Astrocyte (in vitro differentiated cells and primary cell): ENCODE measurements at regions not wholly inside any gene's neighbourhood (a gene's known extent, or its start where the extent isn't known, plus 50 kb on each side); places are given as distances from the start of the nearest gene placed in this dataset.

Source experiments
- DNase-seq: peaks from one replicate; pipeline ENCODE4 v3.0.0-alpha.2; 2010; ENCODE audit warnings: low read depth
- FAIRE-seq: peaks from 2 replicates; lab custom pipeline; 2011; peaks lifted over from hg19 to GRCh38; lab: Jason Lieb, UNC
- H2AFZ ChIP-seq: 2 replicates; pipeline ENCODE4 v1.6.0; 2012; ENCODE audit warnings: low read depth, low read length, inconsistent platforms
- H3K27ac ChIP-seq: 2 replicates; pipeline ENCODE4 v1.5.1; 2011; ENCODE audit warnings: low read depth, low read length, inconsistent platforms
- H3K27me3 ChIP-seq: 2 replicates; pipeline ENCODE4 v1.6.0; 2011; ENCODE audit warnings: low read length, inconsistent platforms; ENCODE audit not compliant: insufficient read depth
- H3K36me3 ChIP-seq: 2 replicates; pipeline ENCODE4 v1.5.1; 2011; ENCODE audit warnings: low read length, inconsistent platforms; ENCODE audit not compliant: insufficient read depth
- H3K4me1 ChIP-seq: 2 replicates; pipeline ENCODE4 v1.5.1; 2011; ENCODE audit warnings: low read length, inconsistent platforms; ENCODE audit not compliant: insufficient read depth
- H3K4me2 ChIP-seq: 2 replicates; pipeline ENCODE4 v1.6.0; 2012; ENCODE audit warnings: low read length, inconsistent platforms
- H3K4me3 ChIP-seq: 2 replicates; pipeline ENCODE4 v1.5.1; 2011; ENCODE audit warnings: low read depth, mild to moderate bottlenecking, low read length, inconsistent platforms; ENCODE audit not compliant: insufficient read depth
- H3K79me2 ChIP-seq: 2 replicates; pipeline ENCODE4 v1.6.0; 2012; ENCODE audit warnings: mild to moderate bottlenecking, low read length, inconsistent platforms; ENCODE audit not compliant: insufficient read depth
- H3K9ac ChIP-seq: 2 replicates; pipeline ENCODE4 v1.6.0; 2012; ENCODE audit warnings: mild to moderate bottlenecking, low read length, inconsistent platforms
- H3K9me3 ChIP-seq: 2 replicates; pipeline ENCODE4 v1.5.1; 2012; ENCODE audit warnings: low read depth, mild to moderate bottlenecking, low read length, inconsistent platforms; ENCODE audit not compliant: insufficient read depth
- H4K20me1 ChIP-seq: 2 replicates; pipeline ENCODE4 v1.6.0; 2012; ENCODE audit warnings: low read length, inconsistent platforms; ENCODE audit not compliant: insufficient read depth
- H3K27ac Mint-ChIP-seq: one replicate; pipeline ENCODE4 v1.8.0; 2021; ENCODE audit warnings: mild to moderate bottlenecking, mixed read lengths; ENCODE audit not compliant: unreplicated experiment
- H3K27me3 Mint-ChIP-seq: one replicate; pipeline ENCODE4 v1.8.0; 2021; ENCODE audit warnings: low read depth, mixed read lengths; ENCODE audit not compliant: unreplicated experiment
- H3K36me3 Mint-ChIP-seq: one replicate; pipeline ENCODE4 v1.8.0; 2021; ENCODE audit warnings: low read depth, mixed read lengths; ENCODE audit not compliant: unreplicated experiment
- H3K4me1 Mint-ChIP-seq: one replicate; pipeline ENCODE4 v1.8.0; 2021; ENCODE audit warnings: low read depth, mixed read lengths; ENCODE audit not compliant: unreplicated experiment
- H3K4me3 Mint-ChIP-seq: one replicate; pipeline ENCODE4 v1.8.0; 2021; ENCODE audit warnings: mild to moderate bottlenecking, moderate library complexity, mixed read lengths; ENCODE audit not compliant: unreplicated experiment
- H3K9me3 Mint-ChIP-seq: one replicate; pipeline ENCODE4 v1.8.0; 2021; ENCODE audit warnings: mild to moderate bottlenecking, mixed read lengths; ENCODE audit not compliant: unreplicated experiment
- EZH2 ChIP-seq: IDR thresholded peaks from 2 replicates; pipeline ENCODE4 v1.6.1; 2012; ENCODE audit warnings: mild to moderate bottlenecking, low read length, inconsistent platforms; ENCODE audit not compliant: insufficient read depth
- TF ChIP-seq, protein P1 (sequence below): IDR thresholded peaks from 2 replicates; pipeline ENCODE4 v1.5.1; 2011; ENCODE audit warnings: low read depth, mild to moderate bottlenecking, inconsistent platforms, low read length, moderate library complexity; ENCODE audit not compliant: insufficient read depth

DNA sequence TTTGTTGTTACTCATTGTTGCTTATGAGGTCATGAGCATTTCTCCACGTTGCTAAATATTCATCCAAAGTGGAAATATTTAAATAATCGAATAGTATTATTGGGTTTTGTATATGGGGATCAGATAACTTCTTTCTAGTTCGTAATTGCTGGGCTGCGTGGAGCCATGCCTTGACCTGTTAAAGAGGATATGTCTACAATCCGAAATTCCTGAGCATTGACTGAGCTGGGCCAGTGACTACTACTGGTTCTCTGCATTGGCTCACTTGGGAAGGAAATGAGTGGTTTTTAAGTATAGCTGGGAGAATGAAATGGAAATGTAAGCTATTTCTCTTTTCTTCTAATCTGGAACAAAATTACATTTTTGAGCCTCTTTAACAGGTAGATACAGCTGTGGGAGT is 163.2 kb downstream of the RPL10L start:
- no peaks in the 10 kb centered on the region for H4K20me1 ChIP-seq
- no peaks in the 10 kb centered on the region for H3K79me2 ChIP-seq
- H3K4me1 ChIP-seq, result no peaks in the 10 kb centered on the region
- DNase-seq (no peak), FAIRE-seq (no peak)
- H3K36me3 ChIP-seq, result no peaks in the 10 kb centered on the region
- TF ChIP-seq, protein P1, sequence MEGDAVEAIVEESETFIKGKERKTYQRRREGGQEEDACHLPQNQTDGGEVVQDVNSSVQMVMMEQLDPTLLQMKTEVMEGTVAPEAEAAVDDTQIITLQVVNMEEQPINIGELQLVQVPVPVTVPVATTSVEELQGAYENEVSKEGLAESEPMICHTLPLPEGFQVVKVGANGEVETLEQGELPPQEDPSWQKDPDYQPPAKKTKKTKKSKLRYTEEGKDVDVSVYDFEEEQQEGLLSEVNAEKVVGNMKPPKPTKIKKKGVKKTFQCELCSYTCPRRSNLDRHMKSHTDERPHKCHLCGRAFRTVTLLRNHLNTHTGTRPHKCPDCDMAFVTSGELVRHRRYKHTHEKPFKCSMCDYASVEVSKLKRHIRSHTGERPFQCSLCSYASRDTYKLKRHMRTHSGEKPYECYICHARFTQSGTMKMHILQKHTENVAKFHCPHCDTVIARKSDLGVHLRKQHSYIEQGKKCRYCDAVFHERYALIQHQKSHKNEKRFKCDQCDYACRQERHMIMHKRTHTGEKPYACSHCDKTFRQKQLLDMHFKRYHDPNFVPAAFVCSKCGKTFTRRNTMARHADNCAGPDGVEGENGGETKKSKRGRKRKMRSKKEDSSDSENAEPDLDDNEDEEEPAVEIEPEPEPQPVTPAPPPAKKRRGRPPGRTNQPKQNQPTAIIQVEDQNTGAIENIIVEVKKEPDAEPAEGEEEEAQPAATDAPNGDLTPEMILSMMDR, result no peak
- no peak for TF ChIP-seq EZH2
- H3K4me3 ChIP-seq, result no peak overlapping the region
- Mint-ChIP-seq H3K9me3 (no peaks in the 10 kb centered on the region), H3K4me1 (peaks cover 3% of the 10 kb centered on the region), H3K4me3 (no peak overlapping the region), H3K36me3 (no peaks in the 10 kb centered on the region), H3K27me3 (no peaks in the 10 kb centered on the region), H3K27ac (no peak overlapping the region)
- no peak overlapping the region for H3K27ac ChIP-seq
- no peak overlapping the region for H2AFZ ChIP-seq
- no peaks in the 10 kb centered on the region for H3K9me3 ChIP-seq
- H3K27me3 ChIP-seq, result no peaks in the 10 kb centered on the region
- H3K4me2 ChIP-seq, result no peak overlapping the region
- H3K9ac ChIP-seq, result no peak overlapping the region

DNA sequence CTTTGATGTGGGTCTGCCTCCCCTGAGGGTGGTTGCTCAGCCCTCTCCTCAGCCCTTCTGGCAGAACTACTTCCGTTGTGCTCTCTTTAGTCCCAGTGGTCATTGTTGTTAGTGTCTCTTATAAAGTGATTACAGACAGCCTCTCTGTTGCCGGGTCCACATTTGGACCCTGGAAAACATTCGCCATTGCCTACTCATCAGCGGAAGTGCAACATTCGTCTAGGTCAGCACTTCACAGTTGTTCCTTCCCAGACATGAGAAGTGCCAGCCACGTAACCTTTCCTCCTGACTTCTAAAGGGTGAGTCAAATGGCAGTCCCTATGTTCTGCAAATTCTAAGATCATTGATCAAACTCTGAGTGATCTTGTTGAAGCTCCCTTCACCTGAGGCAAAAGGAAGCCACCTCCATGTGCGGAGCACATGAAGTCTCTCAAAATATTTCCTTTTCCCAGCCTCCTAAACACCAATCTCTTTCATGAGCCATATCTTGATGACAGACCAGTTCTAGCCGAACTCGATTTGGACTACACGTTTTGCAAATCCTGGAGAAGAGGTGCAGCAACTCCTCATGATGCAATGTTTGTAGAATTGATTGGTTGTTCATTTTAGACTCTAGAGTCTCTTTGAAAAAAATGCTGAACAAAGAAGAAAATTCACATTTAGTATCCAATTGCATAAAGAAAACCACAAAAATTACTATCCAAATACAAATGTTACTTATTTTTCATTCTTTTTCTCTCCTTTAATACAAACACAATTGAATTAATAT is 163.8 kb downstream of the RPL10L start:
- Mint-ChIP-seq H3K36me3 (no peaks in the 10 kb centered on the region), H3K4me1 (peaks cover 3% of the 10 kb centered on the region), H3K27ac (no peak overlapping the region), H3K4me3 (no peak overlapping the region), H3K9me3 (no peaks in the 10 kb centered on the region), H3K27me3 (no peaks in the 10 kb centered on the region)
- Histone ChIP-seq H4K20me1 (no peaks in the 10 kb centered on the region), H3K4me3 (no peak overlapping the region), H2AFZ (no peak overlapping the region), H3K4me1 (no peaks in the 10 kb centered on the region), H3K36me3 (no peaks in the 10 kb centered on the region), H3K79me2 (no peaks in the 10 kb centered on the region), H3K9me3 (no peaks in the 10 kb centered on the region), H3K27ac (no peak overlapping the region), H3K9ac (no peak overlapping the region), H3K27me3 (no peaks in the 10 kb centered on the region), H3K4me2 (no peak overlapping the region)
- TF ChIP-seq EZH2, result no peak
- TF ChIP-seq, protein P1, result no peak
- FAIRE-seq (no peak), DNase-seq (no peak)

DNA sequence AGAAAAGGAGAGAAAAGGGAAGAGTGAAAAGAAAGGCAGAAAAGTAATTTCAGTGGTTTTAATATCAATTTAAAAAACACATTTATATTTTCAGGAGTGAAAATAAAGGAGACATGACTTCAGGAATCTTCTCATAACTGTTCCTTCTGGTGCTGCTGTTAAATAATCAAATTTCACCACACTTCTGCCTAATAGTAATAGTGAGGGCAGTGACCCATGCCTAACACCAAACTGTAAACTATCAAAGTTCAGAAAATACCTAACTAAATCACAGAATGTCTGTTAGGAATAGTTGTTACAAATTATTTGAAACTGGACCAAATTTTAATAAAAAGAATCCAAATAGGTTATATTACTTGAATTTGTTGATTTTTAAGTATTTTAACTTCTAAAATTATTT is 169.4 kb downstream of the RPL10L start:
- no peaks in the 10 kb centered on the region for H3K27me3 Mint-ChIP-seq
- H3K27ac ChIP-seq, result no peak overlapping the region
- no peak overlapping the region for H2AFZ ChIP-seq
- H3K9me3 Mint-ChIP-seq, result no peaks in the 10 kb centered on the region
- no peak overlapping the region for H3K27ac Mint-ChIP-seq
- H4K20me1 ChIP-seq, result no peaks in the 10 kb centered on the region
- no peak overlapping the region for H3K9ac ChIP-seq
- peaks cover 1% of the 10 kb centered on the region for H3K4me1 Mint-ChIP-seq
- no peak overlapping the region for H3K4me3 ChIP-seq
- no peaks in the 10 kb centered on the region for H3K27me3 ChIP-seq
- H3K4me2 ChIP-seq, result no peak overlapping the region
- FAIRE-seq (no peak), DNase-seq (no peak)
- no peaks in the 10 kb centered on the region for H3K9me3 ChIP-seq
- H3K36me3 Mint-ChIP-seq, result no peaks in the 10 kb centered on the region
- H3K36me3 ChIP-seq, result no peaks in the 10 kb centered on the region
- H3K79me2 ChIP-seq, result no peaks in the 10 kb centered on the region
- H3K4me1 ChIP-seq, result no peaks in the 10 kb centered on the region
- H3K4me3 Mint-ChIP-seq, result no peak overlapping the region
- TF ChIP-seq, protein P1, result no peak
- no peak for TF ChIP-seq EZH2
